ENCODE measurements at regions not wholly inside any gene's neighbourhood (a gene's known extent, or its start where the extent isn't known, plus 50 kb on each side); places are given as distances from the start of the nearest gene placed in this dataset.

DNA sequence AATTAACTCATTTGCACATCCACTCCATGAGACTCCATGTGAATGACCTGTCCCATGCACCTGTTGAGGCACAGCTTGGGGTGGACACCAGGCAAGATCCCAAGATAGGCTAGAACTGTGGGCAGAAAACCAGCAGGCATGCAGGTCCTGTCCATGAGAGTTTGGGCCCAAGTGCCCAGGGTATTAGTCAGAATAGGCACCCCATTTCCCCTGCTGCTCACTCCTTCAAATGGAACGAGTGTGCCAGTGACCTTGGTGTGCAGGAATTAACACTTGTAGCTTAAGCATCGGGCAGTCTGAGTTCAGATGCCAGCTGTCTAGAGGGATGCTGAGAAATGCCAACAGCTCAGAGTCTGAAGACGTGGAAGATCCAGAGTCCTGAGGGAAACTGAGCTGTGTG lies 254.1 kb upstream of the GLI3 start:
- DNase-seq (ENCODE audit: low spot score), result no peak

DNA sequence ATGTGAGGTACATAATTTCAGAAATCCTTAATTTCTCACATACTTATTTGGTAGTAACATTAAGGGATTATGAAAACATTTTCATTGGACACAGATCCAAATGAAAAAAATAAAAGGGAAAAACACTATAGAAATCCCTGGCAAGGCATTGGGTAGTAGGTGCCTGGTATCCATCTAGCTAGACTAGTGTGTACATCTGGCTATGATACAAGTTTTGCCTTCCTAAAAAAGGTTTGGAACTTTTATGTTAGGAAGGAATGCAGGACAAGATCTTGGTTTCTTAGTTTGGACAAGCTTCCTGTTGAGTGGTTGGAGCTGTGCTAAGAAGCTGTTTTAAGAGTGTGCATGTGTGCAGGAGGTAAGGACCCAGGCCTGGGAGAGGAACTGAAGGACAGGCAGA lies 252.3 kb upstream of the GLI3 start:
- DNase-seq (ENCODE audit: low spot score), result no peak

GRCh38 chr7:42485301-42485766 lies 248.3 kb upstream of the GLI3 start:
- DNase-seq (ENCODE audit: low spot score), result no peak

GRCh38 chr7:42483886-42484285 lies 246.9 kb upstream of the GLI3 start:
- DNase-seq (ENCODE audit: low spot score), result no peak

DNA sequence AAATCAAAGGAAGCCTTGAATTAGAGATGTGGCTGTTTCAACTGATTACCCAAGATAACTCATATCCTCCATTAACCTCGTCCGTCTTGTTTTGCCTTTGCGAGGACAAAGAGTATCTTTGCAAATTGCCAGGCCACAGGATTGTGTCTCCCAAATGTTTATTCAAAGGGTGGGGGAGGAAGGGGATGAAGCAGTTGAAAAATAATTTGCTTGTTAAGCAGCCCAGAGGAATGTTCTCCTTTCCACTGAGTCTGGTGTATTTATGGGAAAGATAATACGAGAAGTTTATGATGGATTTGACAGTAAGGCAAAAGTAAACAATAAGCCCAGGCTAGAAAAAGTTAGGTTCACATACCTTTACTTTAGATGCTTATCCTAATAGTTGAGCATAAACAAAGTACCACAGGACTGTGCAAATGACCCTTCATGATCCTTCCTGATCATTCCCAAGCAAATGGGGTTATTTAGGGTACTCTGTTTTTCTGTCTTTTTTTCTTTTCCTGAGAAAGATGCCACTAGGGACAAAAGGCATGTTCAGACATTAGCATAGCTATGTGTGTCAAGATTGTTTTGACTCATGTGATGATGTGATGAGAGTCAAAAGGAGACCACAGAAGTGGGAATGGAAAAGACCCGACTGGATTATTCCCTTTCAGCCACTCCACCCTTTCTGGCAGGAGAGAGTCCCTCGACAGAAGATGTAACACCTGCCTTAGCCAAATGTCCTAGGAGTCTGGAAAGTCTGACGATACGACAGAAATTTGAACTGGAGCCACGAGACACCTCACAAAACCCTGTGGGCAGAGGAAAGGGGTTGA lies 243.0 kb upstream of the GLI3 start:
- no peak for DNase-seq (ENCODE audit: low spot score)

DNA sequence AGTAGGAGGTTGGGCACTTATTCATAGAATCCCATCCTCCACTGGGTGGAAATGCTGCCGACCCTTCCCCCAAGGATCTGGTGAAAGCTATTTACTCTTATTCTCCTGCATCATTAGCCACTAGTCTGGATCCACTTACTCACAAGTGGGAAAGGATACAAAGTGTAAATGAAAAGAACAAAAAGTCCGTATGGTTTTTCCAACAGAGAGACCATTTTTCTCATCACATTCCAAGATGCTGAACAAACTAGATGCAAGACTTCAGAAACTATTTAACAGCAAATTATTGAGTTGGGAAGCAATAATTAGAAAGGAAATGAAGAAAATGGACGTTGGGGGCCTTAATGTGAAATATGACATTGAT lies 242.4 kb upstream of the GLI3 start:
- DNase-seq (ENCODE audit: low spot score), result no peak

- no peak for DNase-seq (ENCODE audit: low spot score)
Measured at GRCh38 chr7:42478717-42479116, 241.7 kb upstream of the GLI3 start.

GRCh38 chr7:42476255-42476654 lies 239.2 kb upstream of the GLI3 start:
- no peak for DNase-seq (ENCODE audit: low spot score)

GRCh38 chr7:42475082-42475481 lies 238.1 kb upstream of the GLI3 start:
- DNase-seq (ENCODE audit: low spot score), result no peak

- DNase-seq (ENCODE audit: low spot score), result no peak
Measured at GRCh38 chr7:42473099-42473498, 236.1 kb upstream of the GLI3 start.

DNA sequence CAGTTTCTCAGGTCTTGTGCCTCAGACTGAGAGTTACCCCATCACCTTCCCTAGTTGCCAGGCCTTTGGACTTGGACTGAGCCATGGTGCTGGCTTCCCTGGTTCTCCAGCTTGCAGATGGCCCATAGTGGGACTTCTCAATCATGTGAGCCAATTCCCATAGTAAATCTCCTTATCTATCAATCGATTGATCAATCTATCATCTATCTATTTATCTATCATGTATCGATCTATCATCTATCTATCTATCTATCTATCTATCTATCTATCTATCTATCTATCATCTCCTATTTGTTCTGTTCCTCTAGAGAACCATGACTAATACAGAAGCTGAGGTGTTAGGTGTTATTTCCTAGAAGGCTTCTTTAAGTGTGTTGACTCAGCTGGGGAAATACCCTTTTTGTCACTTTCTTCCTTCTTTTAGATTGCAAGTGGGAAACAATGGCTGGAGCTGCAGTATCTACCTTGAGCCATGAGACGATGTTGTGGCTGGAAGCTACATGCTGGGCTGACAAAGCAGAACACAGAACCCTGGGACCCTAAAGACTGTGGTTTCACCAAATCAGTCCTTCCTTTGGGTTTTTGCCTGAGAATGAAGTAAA lies 234.7 kb upstream of the GLI3 start:
- DNase-seq (ENCODE audit: low spot score), result no peak

GRCh38 chr7:42469341-42469740 lies 232.3 kb upstream of the GLI3 start:
- no peak for DNase-seq (ENCODE audit: low spot score)

- DNase-seq (ENCODE audit: low spot score), result no peak
Measured at GRCh38 chr7:42468471-42468870, 231.5 kb upstream of the GLI3 start.

DNA sequence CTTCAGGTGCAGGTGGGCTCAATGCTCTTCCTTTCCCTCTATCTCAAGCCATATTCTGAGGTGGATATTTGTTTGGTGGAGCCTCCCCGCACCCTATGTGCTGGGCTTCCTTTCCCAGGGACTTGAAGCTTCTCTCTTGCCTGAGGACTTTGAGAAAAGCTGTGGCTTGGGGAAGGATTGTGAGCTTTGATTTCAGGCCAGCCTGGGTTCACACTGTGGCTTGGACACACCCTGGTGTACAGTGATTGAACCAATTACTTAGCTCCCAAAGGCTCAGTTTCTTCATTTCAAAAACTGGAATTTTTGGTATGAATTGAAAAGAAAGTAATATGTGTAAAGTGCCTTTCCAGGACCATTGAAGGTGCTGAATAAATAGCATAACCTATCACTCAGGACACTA lies 224.5 kb upstream of the GLI3 start:
- no peak for DNase-seq (ENCODE audit: low spot score)

DNA sequence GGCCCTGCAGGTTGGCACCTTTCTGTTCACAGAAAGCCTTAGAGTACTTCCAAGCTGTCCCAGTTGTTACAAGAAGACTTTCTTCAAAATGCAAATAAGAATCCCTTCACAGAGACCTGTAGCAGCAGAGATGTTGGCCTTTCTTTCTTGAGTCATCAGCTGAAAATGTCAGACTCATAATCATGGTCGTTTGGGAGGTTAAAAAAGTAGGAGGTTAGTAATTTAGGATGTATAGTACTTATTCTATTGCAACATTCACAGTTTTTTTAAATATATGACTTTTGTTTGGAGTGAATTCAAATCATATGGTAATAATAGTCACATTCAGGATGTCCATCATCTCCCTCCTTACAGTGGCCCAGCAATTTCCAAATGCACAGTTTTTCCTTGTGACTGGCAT lies 223.9 kb upstream of the GLI3 start:
- DNase-seq (ENCODE audit: low spot score), result no peak

- DNase-seq (ENCODE audit: low spot score), result no peak
Measured at GRCh38 chr7:42460148-42460547, 223.1 kb upstream of the GLI3 start.

DNA sequence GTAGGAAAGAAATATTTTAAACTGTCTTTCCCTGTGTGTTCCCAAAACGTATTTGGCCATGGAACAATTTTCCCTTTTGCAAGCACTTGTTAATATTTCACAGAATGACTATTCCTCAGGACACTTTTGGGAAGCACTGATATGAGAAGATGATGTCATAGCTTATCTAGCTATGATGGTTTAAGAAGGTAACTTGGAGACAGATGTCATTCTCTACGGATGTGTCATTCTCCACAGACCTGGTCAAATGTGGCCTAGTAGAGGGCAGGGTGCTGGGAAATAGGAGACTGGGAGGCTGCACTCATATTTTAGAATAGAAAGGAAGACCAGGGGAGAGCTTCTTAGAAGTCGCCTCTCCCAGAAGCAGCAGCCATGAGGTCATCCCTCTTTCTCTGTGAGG lies 220.7 kb upstream of the GLI3 start:
- no peak for DNase-seq (ENCODE audit: low spot score)

- DNase-seq (ENCODE audit: low spot score), result no peak
Measured at GRCh38 chr7:42456756-42457276, 219.8 kb upstream of the GLI3 start.

DNA sequence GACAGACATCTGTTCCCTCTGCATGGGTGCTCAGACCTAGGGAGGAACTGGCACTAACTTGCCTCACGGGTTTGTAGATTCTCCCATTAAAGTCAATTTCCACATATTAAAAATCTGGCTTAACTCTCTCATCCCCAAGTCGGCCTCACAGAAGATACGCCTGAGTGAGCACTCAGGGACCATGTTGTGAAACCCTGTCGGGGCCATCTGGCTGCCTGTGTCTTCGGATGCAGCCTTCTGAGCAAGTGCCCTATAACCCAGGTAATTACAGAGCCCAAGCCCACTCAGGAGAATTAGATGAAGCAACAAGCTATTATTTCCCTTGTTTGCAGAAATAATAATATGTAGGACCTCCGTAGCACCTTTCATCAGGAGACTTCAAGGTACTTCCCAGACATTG lies 219.3 kb upstream of the GLI3 start:
- no peak for DNase-seq (ENCODE audit: low spot score)

GRCh38 chr7:42453931-42454361 lies 216.9 kb upstream of the GLI3 start:
- DNase-seq (ENCODE audit: low spot score), result no peak

DNA sequence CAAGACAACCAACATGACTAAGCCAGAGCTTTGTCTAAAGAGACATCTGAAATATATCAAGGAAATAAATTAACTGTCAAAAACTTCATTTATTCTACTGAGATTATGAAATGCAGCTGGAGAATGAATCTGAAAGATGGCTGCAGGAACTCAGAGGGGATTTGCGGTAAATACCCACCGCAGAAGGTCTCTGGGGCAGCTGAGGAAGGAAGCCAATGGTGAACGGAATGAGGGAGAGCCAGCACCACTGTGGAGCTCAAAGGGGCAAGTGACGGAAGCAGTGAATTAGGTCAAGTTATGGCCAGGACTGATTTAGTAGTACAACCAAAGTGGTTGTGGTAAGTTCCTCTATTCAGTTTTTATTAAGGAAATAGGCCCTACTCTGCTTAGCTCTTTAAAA lies 215.3 kb upstream of the GLI3 start:
- no peak for DNase-seq (ENCODE audit: low spot score)

DNA sequence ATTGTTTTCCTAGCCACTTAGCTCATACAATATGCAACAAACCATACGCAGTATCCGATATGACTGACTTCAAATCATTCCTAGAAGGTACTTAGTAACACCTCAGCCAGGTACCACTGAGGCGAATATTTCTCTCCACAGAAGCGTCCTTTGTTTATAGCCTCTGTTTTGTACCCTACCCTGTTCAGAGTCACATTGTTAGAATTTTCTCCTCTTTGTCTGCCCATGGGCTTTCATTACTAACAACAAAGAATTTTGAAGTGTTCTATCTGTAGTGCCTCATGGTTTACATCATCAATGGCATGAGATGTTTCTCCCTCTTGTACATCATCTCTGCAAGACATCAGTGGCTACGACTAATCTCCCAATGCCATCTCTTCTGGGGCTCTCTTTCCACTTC lies 212.4 kb upstream of the GLI3 start:
- DNase-seq (ENCODE audit: low spot score), result no peak

- no peak for DNase-seq (ENCODE audit: low spot score)
Measured at GRCh38 chr7:42448901-42449300, 211.9 kb upstream of the GLI3 start.

GRCh38 chr7:42445691-42446090 lies 208.7 kb upstream of the GLI3 start:
- DNase-seq (ENCODE audit: low spot score), result no peak
